GM20000 (cell line): ENCODE measurements at regions not wholly inside any gene's neighbourhood (a gene's known extent, or its start where the extent isn't known, plus 50 kb on each side); places are given as distances from the start of the nearest gene placed in this dataset.

Experiments used
- DNase-seq: peaks from one replicate; pipeline ENCODE4 v3.0.0; 2012; ENCODE audit warnings: low spot score
- TF ChIP-seq, protein P1 (sequence below): IDR thresholded peaks from 2 replicates; pipeline ENCODE4 v1.5.1; 2012; ENCODE audit warnings: mild to moderate bottlenecking, control low read depth; ENCODE audit errors: extremely low read depth, missing control alignments

DNA sequence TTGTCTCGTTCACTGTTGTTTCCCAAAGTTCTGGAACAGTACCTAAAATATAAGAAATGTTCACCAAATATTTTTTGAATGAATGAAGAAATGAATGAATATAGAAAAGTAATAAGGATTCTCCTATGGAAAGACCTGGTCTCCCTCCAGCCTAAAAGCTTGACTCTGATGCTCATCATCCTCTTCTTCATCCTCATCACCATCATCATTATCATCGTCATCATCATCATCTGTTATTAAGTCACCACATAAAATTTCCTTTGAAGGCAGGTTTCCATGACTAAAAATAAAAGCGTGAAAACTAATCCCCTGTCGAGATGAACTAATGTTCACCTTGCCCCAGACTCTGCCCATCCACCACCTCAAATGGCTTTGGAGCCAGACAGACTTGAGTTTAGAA is 181.4 kb upstream of the PRNP start:
- TF ChIP-seq, protein P1, sequence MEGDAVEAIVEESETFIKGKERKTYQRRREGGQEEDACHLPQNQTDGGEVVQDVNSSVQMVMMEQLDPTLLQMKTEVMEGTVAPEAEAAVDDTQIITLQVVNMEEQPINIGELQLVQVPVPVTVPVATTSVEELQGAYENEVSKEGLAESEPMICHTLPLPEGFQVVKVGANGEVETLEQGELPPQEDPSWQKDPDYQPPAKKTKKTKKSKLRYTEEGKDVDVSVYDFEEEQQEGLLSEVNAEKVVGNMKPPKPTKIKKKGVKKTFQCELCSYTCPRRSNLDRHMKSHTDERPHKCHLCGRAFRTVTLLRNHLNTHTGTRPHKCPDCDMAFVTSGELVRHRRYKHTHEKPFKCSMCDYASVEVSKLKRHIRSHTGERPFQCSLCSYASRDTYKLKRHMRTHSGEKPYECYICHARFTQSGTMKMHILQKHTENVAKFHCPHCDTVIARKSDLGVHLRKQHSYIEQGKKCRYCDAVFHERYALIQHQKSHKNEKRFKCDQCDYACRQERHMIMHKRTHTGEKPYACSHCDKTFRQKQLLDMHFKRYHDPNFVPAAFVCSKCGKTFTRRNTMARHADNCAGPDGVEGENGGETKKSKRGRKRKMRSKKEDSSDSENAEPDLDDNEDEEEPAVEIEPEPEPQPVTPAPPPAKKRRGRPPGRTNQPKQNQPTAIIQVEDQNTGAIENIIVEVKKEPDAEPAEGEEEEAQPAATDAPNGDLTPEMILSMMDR: no peak
- no peak for DNase-seq

DNA sequence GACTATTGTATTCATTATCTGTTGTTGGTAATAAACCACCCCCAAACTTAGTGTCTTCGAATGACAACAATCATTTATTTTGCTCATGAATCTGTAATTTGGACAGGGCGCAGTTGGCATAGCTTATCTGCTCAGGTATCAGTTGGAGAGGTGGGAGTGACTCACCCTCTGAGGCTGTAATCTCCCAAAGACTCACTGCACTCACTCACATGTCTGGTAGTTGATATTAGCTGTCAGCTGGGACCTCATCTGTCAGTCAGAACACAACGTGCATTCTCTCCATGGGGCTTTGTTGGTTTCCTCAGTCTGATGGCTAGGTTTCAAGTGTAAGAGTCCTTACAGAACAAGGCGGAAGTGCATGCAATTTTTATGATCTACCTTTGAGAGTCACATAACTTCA is 183.5 kb upstream of the PRNP start:
- DNase-seq: no peak

DNA sequence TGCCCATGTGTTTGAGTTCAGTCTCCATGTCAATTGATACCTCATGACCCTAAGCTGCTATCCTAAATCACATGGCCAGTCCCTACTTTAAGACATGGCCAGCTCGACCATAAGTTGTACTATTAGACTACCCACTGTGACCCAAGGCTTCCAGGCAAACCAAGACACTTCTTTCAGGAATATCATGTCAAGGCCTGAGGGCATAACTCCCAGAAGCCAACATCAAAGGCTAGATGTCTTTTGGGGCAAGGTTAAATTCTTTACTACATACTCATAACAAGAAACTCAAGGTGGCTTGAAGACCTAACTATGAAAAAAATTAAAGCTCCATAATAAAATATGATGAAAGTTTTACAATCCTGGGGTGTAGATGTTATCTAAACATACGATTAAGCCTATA is 192.9 kb upstream of the PRNP start:
- TF ChIP-seq, protein P1: no peak
- DNase-seq: no peak

More for the DNA sequence above, 183.5 kb upstream of the PRNP start:
- TF ChIP-seq, protein P1: no peak

DNA sequence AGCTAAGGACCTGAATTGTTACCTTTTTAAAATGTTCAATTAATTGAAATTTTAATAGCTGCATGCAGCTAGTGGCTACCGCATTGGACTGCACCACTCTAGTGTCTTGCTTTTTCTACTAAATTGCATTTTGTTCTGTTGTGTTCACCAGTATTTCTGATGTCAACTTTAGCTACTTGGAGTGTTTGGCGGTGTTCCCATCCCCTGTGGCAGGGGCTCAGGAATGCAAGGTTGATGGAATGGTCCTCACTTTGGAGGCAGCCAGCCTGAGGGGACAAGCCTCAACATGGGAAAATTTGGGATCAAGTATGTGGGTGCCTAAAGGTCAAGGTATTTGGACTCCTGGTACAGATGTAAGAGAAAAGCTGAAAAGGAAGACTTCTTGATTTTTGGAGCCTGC is 194.6 kb upstream of the PRNP start:
- no peak for DNase-seq
- TF ChIP-seq, protein P1: no peak

DNA sequence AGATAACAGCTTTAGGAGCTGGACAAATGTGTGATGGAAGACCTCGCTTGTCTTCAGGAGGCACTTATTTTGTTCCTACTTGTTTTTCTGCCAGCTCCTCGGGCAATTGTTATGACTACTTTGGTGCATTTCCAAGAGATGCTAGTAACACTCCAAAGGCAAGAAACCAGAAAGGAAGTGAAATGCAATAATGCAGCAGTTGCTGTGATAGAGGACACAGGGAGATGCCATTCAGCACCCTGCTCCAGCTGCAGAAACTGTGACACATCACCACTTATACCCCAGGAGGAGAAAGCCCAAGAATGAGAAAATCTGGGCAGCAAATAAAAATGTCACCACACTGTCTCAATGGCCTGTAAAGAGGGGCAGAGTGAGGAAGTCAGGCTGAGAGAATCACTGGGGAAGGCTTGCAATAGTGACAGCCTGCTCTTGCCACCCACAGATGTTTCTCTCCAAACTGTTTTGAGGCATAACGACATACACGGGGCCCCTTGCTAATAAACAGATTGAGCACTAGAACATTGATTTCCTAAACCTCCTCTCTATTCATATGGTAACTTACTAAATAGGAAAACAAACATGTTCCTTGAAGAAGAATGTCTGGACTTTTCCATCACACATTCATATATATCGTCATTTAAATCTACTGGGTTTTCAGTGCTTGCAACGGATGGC is 195.5 kb upstream of the PRNP start:
- TF ChIP-seq, protein P1: no peak
- no peak for DNase-seq

DNA sequence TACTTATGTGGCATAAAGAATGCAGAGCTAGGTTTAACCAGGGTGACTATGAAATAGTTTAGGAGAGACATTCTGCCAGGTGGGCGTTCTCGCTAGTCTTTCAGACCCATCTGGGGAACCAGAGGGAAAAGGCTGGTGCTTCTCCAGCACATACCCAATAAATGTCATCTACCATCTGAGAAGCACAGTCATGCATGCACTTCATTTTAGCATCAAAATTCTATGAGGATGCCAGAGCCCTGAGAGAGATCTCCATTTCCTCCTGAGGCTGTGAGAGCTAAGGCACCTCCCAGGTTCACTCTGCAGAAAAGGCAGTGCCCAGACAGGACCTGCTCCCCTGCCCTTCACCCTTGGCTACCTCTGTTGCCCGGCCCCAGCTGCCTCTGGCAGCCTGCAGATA is 196.2 kb upstream of the PRNP start:
- TF ChIP-seq, protein P1: no peak
- DNase-seq: no peak

DNA sequence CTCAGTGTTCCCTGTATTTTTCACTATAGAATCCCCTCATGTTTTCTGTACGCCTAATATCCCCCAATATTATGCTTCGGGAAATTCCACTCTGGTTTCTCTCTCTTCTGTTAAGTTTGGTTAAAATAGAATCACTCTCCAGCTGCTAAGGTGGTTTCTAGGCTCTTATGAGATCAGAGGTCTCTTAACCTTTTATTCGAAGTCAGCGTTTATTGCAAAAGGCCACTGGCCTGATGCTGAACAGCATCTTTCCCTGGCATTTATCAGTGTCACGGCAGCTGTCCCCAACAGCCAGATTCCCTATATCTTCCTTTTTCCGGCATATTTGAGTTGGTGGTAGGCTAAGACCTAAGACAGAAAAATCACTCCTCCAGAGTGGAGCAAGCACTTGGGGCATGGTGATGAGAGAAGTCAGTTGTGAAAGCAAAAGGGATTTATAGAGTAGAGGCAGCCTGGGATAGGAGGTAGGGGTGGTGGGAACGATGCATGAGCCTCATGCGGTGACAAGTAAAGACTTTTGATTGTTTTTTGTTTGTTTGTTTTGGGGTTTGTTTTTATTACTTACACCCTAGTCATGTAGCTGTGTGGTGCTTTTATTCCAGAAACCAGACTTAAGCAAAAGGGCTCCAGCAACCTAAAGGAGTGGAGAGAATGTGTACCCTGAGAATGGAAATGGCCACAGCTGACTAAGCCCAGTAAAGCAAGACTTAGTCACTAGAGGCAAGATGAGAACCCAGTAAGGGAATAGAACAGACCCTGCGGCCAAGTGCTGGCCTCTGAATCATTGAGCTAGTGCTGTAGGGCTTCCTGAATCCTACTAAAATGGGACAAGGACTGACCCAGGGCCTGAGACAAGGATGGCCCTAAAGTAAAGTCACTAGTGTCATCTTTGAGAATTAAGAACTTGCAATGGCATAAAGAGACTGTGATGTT is 197.6 kb upstream of the PRNP start:
- no peak for DNase-seq
- TF ChIP-seq, protein P1: no peak
